ENCODE measurements at regions not wholly inside any gene's neighbourhood (a gene's known extent, or its start where the extent isn't known, plus 50 kb on each side); places are given as distances from the start of the nearest gene placed in this dataset.

GRCh38 chr5:24747327-24747726, 102.5 kb upstream of the CDH10 start:
- FAIRE-seq: no peak
- DNase-seq (ENCODE audit: low spot score): no peak

- DNase-seq (ENCODE audit: low spot score): peak; percentile 17
- no peak for FAIRE-seq
These were observed 97.6 kb upstream of the CDH10 start for GRCh38 chr5:24742334-24742733.

GRCh38 chr5:24737163-24737562, 92.4 kb upstream of the CDH10 start:
- FAIRE-seq (no peak), DNase-seq (ENCODE audit: low spot score) (no peak)

- FAIRE-seq: no peak
- no peak for DNase-seq (ENCODE audit: low spot score)
These were observed 90.5 kb upstream of the CDH10 start for GRCh38 chr5:24735284-24735683.

- DNase-seq (ENCODE audit: low spot score) (no peak), FAIRE-seq (no peak)
These were observed 87.4 kb upstream of the CDH10 start for GRCh38 chr5:24732184-24732583.

GRCh38 chr5:24720743-24721142, 76.0 kb upstream of the CDH10 start:
- DNase-seq (ENCODE audit: low spot score) (no peak), FAIRE-seq (no peak)

GRCh38 chr5:24714746-24715145, 70.0 kb upstream of the CDH10 start:
- DNase-seq (ENCODE audit: low spot score) (peak; percentile 11), FAIRE-seq (no peak)

- DNase-seq (ENCODE audit: low spot score) (no peak), FAIRE-seq (no peak)
These were observed 68.2 kb upstream of the CDH10 start for GRCh38 chr5:24712947-24713346.

GRCh38 chr5:24712047-24712446, 67.3 kb upstream of the CDH10 start:
- FAIRE-seq: no peak
- no peak for DNase-seq (ENCODE audit: low spot score)

- FAIRE-seq: no peak
These were observed 59.2 kb upstream of the CDH10 start for GRCh38 chr5:24703934-24704333.

More at GRCh38 chr5:24703934-24704333, 59.2 kb upstream of the CDH10 start:
- DNase-seq (ENCODE audit: low spot score): no peak

All from urothelium cell line (cell line).